SU-DHL-6 (cell line): ENCODE measurements at regions not wholly inside any gene's neighbourhood (a gene's known extent, or its start where the extent isn't known, plus 50 kb on each side); places are given as distances from the start of the nearest gene placed in this dataset.

Experiments
- EZH2phosphoT487 ChIP-seq: fragments of 200-600 bp; sonication (generic), shearing (Covaris generic); conservative IDR thresholded peaks from 2 replicates; pipeline ENCODE4 v1.6.1; 2018; ENCODE audit warnings: mild to moderate bottlenecking, antibody characterized with exemption, low read length, moderate library complexity, mixed read lengths
- TF ChIP-seq, protein P1 (sequence below): fragments of 200-600 bp; sonication (generic); IDR thresholded peaks from one replicate; pipeline ENCODE4 v1.5.1; 2017; ENCODE audit warnings: antibody characterized with exemption, mild to moderate bottlenecking, low read length, moderate library complexity; ENCODE audit not compliant: insufficient read depth, poor library complexity, severe bottlenecking

DNA sequence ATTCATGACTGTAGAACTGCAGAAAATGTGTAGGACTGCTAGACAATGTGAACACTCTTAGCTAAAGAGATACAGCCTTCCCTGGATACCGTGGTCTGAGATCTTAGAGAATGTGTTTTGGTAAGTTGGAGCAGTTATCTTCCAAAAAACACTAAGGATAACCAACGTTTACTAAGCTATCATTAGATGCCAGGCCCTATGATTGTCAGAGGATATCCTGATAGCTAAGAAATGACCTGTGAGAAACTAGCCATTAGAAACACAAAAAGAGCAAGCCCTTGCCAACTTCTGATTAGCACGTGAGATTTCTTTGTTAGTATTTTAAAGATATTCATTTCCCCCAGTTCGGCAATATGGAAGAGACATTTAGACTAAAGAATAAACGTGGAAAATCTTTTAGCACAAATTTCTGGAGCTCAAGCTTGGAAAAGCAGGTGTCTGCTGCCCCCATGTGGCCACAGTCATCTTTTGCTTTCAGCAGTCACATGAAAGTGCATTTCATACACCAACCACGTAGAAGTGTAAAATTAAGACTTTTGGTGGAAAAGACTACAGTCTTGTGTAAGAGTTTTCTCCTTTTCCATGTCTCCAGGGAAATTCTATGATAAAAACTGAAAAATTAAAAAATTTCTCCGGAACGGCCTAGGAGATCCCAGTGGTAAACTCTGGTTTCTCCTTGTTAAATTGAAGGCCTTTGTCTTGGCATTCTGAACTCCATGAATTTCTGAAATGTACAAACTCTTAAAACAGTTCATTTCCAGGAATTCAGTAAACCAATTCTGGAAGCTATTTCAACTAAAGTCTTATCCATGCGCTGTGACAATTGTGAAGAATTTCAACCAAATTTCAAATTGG is 136.4 kb downstream of the ZNF674 start:
- no peak for TF ChIP-seq EZH2phosphoT487
- TF ChIP-seq, protein P1, sequence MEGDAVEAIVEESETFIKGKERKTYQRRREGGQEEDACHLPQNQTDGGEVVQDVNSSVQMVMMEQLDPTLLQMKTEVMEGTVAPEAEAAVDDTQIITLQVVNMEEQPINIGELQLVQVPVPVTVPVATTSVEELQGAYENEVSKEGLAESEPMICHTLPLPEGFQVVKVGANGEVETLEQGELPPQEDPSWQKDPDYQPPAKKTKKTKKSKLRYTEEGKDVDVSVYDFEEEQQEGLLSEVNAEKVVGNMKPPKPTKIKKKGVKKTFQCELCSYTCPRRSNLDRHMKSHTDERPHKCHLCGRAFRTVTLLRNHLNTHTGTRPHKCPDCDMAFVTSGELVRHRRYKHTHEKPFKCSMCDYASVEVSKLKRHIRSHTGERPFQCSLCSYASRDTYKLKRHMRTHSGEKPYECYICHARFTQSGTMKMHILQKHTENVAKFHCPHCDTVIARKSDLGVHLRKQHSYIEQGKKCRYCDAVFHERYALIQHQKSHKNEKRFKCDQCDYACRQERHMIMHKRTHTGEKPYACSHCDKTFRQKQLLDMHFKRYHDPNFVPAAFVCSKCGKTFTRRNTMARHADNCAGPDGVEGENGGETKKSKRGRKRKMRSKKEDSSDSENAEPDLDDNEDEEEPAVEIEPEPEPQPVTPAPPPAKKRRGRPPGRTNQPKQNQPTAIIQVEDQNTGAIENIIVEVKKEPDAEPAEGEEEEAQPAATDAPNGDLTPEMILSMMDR, result peak; percentile 37
